ENCODE measurements at regions not wholly inside any gene's neighbourhood (a gene's known extent, or its start where the extent isn't known, plus 50 kb on each side); places are given as distances from the start of the nearest gene placed in this dataset.

- no peak for DNase-seq (ENCODE audit: low spot score)
Measured at GRCh38 chr10:83649471-83649870, 489.8 kb upstream of the GHITM start.

DNA sequence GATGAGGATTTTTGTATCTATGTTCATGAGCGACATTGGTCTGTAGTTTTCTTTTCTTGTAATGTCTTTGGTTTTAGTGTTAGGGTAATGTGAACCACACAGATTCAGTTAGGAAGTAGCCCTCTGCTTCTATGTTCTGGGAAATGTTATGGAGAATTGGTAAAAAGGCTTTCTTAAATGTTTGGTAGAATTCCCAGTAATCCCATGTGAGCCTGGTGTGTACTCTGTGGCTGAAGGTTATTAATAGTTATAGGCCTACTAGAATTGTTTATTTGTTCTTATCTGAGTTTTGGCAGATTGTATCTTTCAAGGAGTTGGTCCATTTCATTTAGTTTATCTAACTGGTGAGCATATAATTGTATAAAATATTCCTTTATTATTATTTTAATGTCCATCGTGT, 484.6 kb upstream of the GHITM start:
- DNase-seq (ENCODE audit: low spot score): no peak

DNA sequence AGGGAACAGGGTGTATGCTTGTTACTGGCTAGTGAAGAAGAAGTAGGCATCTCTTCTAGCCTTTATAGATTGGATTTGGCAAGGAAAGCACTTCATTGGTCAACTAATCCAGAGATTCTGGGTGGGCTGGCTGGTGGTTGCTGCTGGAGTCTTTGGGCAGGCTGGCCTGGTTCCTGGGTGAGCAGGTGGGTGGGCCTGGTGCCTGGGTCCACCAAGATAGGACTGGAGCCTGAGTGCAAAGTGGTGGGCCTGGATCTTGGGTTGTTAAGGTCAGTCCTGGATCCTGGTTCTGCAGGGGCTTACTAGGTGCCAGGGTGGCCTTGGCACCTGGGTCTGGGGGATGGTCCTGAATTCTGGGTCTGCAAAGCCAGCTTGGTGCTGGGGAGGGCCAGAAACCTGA, 482.4 kb upstream of the GHITM start:
- DNase-seq (ENCODE audit: low spot score): no peak

DNA sequence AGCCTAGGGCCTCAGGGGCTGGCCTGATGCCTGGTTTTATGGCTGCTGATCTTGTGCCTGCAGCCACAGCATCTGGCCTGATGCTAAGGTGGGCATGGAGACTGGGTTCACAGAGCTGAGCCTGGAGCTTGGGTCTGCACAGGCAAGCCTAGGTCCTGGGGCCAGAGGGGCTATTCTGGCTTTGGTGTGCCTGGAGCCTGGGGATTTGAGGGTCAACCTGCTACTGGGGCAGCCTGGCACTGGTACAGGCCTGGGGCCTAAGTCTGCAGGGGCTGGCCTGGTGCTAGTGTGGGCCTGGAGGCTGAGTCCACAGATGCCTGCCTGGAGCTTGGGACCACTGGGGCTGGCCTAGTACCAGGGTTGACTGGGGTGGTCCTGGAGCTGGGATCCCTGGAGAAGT, 481.8 kb upstream of the GHITM start:
- DNase-seq (ENCODE audit: low spot score): no peak

DNA sequence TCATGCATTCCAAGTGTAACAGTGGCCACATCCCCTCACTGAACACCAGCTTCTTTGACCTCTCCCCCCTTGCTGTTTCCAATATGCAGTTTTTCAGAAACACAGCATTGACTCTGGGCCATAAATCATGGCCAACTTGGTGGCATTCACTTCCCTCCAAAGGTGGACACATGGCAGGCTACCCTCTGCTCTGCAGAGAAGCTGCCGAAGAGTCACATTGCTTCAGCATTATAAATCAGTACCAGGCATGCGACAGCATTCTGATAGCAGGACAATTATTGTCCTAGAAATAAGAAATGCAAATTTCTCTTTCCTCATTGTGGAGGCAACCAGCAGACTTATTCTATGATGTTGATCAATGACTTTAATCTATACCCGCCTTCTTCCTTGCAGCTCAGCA, 475.4 kb upstream of the GHITM start:
- DNase-seq (ENCODE audit: low spot score): no peak

DNA sequence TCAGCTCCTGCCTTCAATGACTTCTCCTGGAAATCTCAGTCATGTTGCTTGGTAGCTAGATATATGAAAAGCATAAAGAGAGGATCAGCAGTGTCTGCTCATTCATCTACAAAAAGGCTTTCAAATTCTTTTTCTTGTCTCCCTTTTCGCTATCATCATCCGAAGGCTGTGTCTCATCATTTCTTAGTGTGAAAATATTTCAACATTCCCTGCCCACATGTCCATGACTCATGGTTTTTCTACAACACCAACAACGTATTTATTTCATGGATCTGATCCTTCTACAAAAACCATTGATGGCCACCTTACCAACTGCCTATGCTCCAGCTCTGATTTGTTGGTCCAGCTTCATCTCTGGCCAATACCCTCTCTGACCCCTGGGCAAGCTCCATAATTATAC, 472.5 kb upstream of the GHITM start:
- no peak for DNase-seq (ENCODE audit: low spot score)

DNA sequence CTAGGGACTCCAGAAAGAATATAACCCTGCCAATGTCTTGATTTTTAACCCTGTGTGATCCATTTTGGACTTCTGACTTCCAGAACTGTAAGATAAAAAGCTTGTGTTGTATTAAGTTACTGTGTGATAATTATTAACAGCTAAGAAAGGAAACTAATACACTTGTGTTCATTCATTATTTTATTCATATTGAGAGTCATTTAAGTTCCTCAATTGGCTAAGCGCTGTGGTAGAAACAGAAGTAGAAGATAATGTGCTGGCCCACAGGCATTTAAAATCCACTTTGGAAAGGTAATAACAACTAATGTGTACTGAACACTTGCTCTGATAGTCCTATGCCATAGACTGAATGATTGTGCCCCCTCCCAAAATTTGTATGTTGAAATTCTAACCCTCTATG, 471.7 kb upstream of the GHITM start:
- no peak for DNase-seq (ENCODE audit: low spot score)

DNA sequence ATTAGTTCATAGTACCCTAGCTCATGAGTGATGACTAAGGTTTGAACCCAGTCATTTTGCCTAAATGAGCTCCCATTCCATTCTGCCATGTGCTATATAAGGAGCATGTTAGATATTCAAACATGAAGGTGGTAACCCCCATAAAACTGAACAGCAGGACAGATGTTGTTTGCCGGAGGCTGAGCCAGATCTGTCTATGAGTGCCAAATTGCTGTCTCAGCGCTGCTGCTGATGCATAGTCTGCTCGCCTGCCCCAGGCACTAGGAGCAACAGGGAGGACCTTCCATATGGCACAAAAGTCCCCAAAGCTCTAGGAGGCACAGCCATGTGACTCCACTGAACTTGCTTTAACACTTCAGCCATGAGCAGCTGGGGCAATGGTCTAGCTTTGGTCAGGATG, 466.0 kb upstream of the GHITM start:
- DNase-seq (ENCODE audit: low spot score): no peak

DNA sequence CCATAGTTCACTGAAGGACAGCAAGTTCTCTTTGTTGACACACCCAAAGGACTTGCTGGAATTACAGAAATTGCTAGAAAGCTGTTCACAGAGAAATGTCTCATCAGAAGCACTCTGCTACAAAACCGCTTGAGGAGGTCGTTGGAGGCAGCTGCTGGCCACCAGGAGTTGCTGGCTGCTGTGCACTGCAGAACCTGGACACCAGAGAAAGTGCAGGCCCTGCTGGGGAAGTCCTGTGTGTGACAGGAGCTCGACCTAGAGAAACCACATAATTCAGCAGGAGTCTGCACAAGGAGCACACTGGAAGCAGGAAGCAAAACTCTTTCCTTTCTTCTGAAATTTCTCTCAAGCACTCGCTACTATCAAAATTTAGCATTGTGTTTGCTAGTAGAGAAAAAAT, 461.5 kb upstream of the GHITM start:
- DNase-seq (ENCODE audit: low spot score): no peak

DNA sequence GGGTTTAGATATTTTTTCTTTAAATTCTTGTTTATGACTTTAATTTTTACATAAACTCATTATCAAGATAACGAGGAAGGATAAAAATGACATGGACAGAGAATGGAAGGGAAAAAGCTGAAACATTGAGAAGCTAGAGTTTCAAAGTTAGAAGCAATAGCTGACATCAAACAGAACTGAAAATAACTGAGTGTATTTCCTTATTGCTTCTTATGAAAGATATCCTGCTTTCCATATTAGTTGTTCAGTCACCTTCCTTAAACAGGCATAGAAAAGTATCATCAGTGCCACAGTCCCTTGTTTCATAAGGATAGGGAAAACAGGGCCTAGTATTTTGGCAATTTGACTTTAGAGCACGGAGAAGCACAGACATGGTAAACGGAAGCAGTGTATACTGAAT, 460.5 kb upstream of the GHITM start:
- DNase-seq (ENCODE audit: low spot score): no peak

DNA sequence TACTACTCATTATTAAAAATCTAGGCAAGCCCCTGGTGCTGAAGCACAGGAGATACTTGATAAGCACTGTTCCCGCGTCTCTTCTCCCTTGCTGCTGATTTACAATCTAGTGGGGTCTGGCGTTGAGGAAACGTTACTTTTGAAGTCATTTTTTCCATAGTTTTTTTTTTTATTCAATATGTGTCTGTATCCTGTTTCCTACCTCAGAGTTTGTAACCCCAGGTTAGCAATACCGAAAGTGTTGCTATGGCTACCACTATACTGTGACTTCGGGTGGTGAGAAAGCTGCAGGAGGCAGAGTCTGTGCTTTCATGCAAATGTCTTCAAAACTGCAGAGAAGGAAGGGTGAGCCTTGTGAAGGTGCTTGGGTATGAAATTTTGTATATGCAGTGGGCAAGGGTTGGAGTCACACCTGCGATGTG, 458.8 kb upstream of the GHITM start:
- DNase-seq (ENCODE audit: low spot score): no peak

DNA sequence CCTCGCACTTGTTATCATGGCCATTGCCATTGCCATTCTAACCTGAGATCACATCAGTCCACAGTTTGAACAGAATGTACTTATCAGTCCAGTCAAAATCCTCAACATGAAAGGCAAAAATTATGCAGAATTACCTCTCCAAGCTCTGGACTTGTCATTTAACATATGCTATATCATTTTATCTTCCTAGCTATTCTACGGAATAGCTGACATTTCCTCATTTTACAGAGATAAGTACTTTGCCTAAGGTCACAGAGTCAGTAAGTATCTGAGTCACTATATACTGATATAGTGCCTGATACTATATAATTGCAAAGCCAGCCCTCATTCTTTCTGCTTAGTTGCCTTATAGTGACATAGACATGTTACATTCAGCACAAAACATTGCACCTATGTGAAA, 456.9 kb upstream of the GHITM start:
- no peak for DNase-seq (ENCODE audit: low spot score)

DNA sequence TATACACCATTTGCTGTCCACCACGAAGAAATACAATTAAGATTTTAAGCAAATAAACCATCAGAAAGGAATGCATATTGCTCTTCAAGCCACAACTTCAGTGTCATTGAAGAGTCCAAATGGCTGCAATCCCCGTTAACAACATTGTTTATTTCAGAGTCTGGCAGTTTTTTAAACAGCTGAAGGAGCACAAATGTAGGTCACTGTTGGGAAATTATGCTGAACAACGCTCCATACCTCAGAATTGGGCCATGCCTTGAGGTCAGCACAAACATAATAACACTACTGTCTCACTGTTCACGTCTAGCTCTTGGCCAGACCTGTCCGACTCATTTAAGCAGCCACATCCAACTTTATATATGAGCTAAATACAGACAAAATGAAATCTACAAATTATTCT, 453.9 kb upstream of the GHITM start:
- no peak for DNase-seq (ENCODE audit: low spot score)

GRCh38 chr10:83691791-83692596, 447.3 kb upstream of the GHITM start:
- DNase-seq (ENCODE audit: low spot score): no peak

- no peak for DNase-seq (ENCODE audit: low spot score)
Measured at GRCh38 chr10:83698899-83699298, 440.4 kb upstream of the GHITM start.

GRCh38 chr10:83701799-83702198, 437.5 kb upstream of the GHITM start:
- no peak for DNase-seq (ENCODE audit: low spot score)

- DNase-seq (ENCODE audit: low spot score): no peak
Measured at GRCh38 chr10:83702731-83703130, 436.6 kb upstream of the GHITM start.

- no peak for DNase-seq (ENCODE audit: low spot score)
Measured at GRCh38 chr10:83706120-83706519, 433.2 kb upstream of the GHITM start.

DNA sequence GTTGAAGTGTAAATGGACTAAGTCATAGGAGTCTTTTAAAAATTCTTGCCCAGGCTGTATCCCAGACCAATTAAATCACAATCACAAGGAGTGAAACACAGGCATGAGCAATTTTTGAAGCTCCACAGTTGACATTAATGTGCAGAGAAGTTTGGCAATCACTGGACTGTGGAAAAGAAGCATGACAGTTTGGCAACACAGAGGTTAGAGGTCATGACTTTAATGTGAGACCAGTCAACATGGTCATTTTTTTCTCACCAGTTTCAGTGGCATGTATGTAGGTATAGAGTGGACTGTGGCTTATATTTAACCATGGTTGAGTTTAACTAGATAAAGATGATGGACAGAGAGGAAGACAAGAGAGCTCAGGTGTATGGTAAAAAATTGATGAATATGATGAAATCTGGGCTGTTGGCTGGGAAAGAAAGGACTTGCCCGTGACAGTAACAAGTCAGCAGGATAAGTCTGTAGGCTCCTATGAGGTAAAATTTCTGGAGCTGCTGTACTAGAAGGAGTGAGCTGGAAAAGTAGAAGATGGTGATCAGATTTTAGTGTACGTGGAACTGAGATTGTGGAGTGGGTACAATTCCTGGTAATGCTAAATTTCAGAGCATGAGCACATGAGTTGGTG, 432.2 kb upstream of the GHITM start:
- no peak for DNase-seq (ENCODE audit: low spot score)

DNA sequence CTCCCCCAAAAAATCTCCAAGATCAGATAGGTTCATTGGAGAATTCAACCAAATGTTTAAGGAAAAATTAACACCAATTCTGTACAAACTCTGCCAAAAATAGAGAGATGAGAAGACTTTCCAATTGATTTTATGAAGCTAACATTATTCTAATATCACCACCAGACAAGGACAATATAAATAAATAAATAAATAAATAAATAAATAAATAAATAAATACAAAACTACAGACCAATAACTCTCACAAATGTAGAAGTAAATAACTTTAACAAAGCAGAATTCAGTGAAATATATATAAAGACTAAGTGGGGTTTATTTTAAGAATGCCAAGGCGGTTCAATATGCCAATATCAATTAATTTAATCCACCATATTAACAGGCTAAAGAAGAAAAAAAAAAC, 425.9 kb upstream of the GHITM start:
- DNase-seq (ENCODE audit: low spot score): no peak

- no peak for DNase-seq (ENCODE audit: low spot score)
Measured at GRCh38 chr10:83723080-83723479, 416.2 kb upstream of the GHITM start.

DNA sequence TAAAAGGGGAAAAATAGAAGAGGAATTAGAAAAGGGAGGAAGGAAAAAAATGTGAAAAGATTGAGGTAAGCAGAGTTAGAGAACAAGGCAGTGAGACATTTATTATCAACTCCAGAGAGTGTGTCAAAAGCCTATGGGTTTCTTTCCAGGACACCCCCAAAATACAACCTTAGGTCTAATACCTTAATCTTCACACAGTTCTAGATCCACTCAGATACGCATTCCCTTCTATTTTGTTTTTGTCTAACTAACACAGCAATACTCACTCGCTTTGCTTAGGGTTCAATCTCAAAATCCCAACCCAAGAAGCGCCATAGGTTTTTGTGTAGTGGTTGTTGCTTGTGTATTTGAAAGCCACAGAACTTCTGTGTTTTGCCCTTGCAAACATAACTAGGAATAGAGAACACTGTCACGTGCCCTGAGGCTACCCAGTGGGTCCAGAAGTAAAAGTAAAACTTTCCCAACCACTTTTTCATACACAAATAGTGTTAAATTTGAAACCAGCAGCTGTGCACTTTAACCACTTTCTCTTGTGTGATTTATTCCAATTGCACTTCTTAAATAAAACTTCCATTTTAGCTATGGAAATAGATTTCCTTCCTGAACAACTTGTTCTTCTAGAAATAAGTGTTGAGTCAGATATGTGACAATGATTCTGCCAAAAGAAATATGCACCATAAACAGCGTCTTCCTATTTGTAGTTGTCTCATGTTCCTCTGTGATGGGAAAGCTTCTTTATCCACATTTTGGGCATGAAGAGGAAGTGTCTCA, 414.7 kb upstream of the GHITM start:
- DNase-seq (ENCODE audit: low spot score): no peak
